ENCODE measurements at regions not wholly inside any gene's neighbourhood (a gene's known extent, or its start where the extent isn't known, plus 50 kb on each side); places are given as distances from the start of the nearest gene placed in this dataset.
"Not testable (repeated sequence)": the region's sequence is repeated elsewhere in the genome, so short reads cannot be mapped to it uniquely, and the experiment has no call there.

- no peak for TF ChIP-seq CTCF (IDR thresholded peaks at IDR 0.05; ENCODE audit: insufficient read depth, missing control alignments)
- DNase-seq (ENCODE audit: insufficient read length, low spot score) (no peak), FAIRE-seq (no peak)
Measured at GRCh38 chr17:27960183-27960849, 67.2 kb upstream of the LYRM9 start.

GRCh38 chr17:27962581-27962980, 69.4 kb upstream of the LYRM9 start:
- not testable (repeated sequence) for FAIRE-seq; DNase-seq (ENCODE audit: insufficient read length, low spot score)

GRCh38 chr17:27965224-27965623, 72.1 kb upstream of the LYRM9 start:
- no peak for TF ChIP-seq CTCF (IDR thresholded peaks at IDR 0.05; ENCODE audit: insufficient read depth, missing control alignments)
- no peak for FAIRE-seq
- no peak for DNase-seq (ENCODE audit: insufficient read length, low spot score)

- no peak for FAIRE-seq
- no peak for TF ChIP-seq CTCF (IDR thresholded peaks at IDR 0.05; ENCODE audit: insufficient read depth, missing control alignments)
- no peak for DNase-seq (ENCODE audit: insufficient read length, low spot score)
Measured at GRCh38 chr17:27968206-27968732, 74.2 kb upstream of the NLK start.

- TF ChIP-seq CTCF (IDR thresholded peaks at IDR 0.05; ENCODE audit: insufficient read depth, missing control alignments): no peak
- FAIRE-seq (no peak), DNase-seq (ENCODE audit: insufficient read length, low spot score) (no peak)
Measured at GRCh38 chr17:27970587-27970986, 71.9 kb upstream of the NLK start.

GRCh38 chr17:27973258-27974044, 69.0 kb upstream of the NLK start:
- no peak for DNase-seq (ENCODE audit: insufficient read length, low spot score)
- peak; percentile 63 for FAIRE-seq
- TF ChIP-seq CTCF (IDR thresholded peaks at IDR 0.05; ENCODE audit: insufficient read depth, missing control alignments): no peak

GRCh38 chr17:27974045-27974436, 68.4 kb upstream of the NLK start:
- no peak for FAIRE-seq
- TF ChIP-seq CTCF (IDR thresholded peaks at IDR 0.05; ENCODE audit: insufficient read depth, missing control alignments): no peak
- no peak for DNase-seq (ENCODE audit: insufficient read length, low spot score)

Measured in D721Med (cell line).